Ishikawa (cell line): ENCODE measurements at regions not wholly inside any gene's neighbourhood (a gene's known extent, or its start where the extent isn't known, plus 50 kb on each side); places are given as distances from the start of the nearest gene placed in this dataset.

Source experiments
- EP300 ChIP-seq: IDR thresholded peaks from 2 replicates; pipeline ENCODE4 v1.6.1; 2012; ENCODE audit warnings: borderline replicate concordance
- REST ChIP-seq: IDR thresholded peaks from 2 replicates; pipeline ENCODE4 v1.6.1; 2012; ENCODE audit warnings: low read depth, mild to moderate bottlenecking
- TCF12 ChIP-seq: IDR thresholded peaks from 2 replicates; pipeline ENCODE4 v1.6.1; 2012; ENCODE audit warnings: low read depth
- YY1 ChIP-seq: IDR thresholded peaks from 2 replicates; pipeline ENCODE4 v1.6.1; 2012; ENCODE audit warnings: low read depth

GRCh38 chr13:88919970-88920628 lies 1248.9 kb downstream of the SLITRK5 start:
- TF ChIP-seq YY1 (no peak), REST (no peak), TCF12 (no peak), EP300 (no peak)
